GM12873 (cell line): ENCODE measurements at regions not wholly inside any gene's neighbourhood (a gene's known extent, or its start where the extent isn't known, plus 50 kb on each side); places are given as distances from the start of the nearest gene placed in this dataset.

Source experiments
- CTCF ChIP-seq: IDR thresholded peaks from 2 replicates; pipeline ENCODE4 v1.5.1; 2012; ENCODE audit warnings: low read depth, mild to moderate bottlenecking, moderate library complexity, low read length, control low read depth; ENCODE audit not compliant: insufficient read depth; ENCODE audit errors: missing control alignments

DNA sequence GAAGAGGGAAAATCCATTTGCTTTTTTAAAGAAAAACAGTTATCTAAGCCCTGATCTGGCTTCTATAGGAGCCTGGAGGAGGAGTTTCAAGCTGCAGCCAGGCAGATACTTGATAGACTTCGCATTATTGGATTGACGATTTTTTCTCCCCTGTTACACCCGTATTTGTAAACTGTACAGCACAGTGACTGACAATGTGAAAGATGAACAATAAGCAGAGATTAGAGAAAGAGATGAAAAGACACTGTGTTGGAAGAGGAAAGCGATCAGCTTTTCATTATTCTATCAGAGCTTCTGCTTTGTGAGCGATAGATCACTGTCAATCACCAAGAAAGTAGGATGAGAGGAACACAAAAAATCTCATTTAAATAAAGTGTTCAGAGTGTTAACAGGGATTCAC is 639.2 kb downstream of the TLL1 start:
- no peak for TF ChIP-seq CTCF

- TF ChIP-seq CTCF, result no peak
Observed at GRCh38 chr4:166518315-166518714, 645.3 kb downstream of the TLL1 start.

GRCh38 chr4:166518776-166519175 is 645.7 kb downstream of the TLL1 start:
- no peak for TF ChIP-seq CTCF

GRCh38 chr4:166519774-166520173 is 646.7 kb downstream of the TLL1 start:
- TF ChIP-seq CTCF, result no peak

- no peak for TF ChIP-seq CTCF
Observed at GRCh38 chr4:166527500-166527899, 654.5 kb downstream of the TLL1 start.

GRCh38 chr4:166531703-166532102 is 658.7 kb downstream of the TLL1 start:
- no peak for TF ChIP-seq CTCF

GRCh38 chr4:166535865-166536264 is 662.8 kb downstream of the TLL1 start:
- no peak for TF ChIP-seq CTCF
